GM12878 (cell line): ENCODE measurements at regions not wholly inside any gene's neighbourhood (a gene's known extent, or its start where the extent isn't known, plus 50 kb on each side); places are given as distances from the start of the nearest gene placed in this dataset.

Experiments
- ATF2 ChIP-seq: IDR thresholded peaks from 2 replicates; pipeline ENCODE4 v1.6.1; 2012; ENCODE audit warnings: low read length, inconsistent platforms
- EP300 ChIP-seq, 2 experiments: fragments of 150-350 bp in 1 of 2; IDR thresholded peaks; 2 replicates each; pipeline ENCODE4 v1.6.1; 2011 to 2012; ENCODE audit warnings: low read depth in 2 of 2, low read length in 2 of 2, borderline replicate concordance in 1 of 2, improper control_type of control experiment in 1 of 2, inconsistent platforms in 1 of 2; ENCODE audit not compliant: control insufficient read depth in 1 of 2
- IKZF2 ChIP-seq, 2 experiments: fragments of 450-650 bp; IDR thresholded peaks; 2 replicates each; pipeline ENCODE4 v1.6.1; 2017; ENCODE audit warnings: mild to moderate bottlenecking in 2 of 2, moderate library complexity in 2 of 2
- JUND ChIP-seq: IDR thresholded peaks from 2 replicates; pipeline ENCODE4 v1.6.1; 2012; ENCODE audit warnings: low read depth, mild to moderate bottlenecking, low read length, improper control_type of control experiment, moderate library complexity
- ZBTB40 ChIP-seq: fragments of 450-650 bp; IDR thresholded peaks from 2 replicates; pipeline ENCODE4 v1.6.1; 2016; ENCODE audit warnings: mild to moderate bottlenecking, moderate library complexity, borderline replicate concordance
- ZNF592 ChIP-seq: fragments of 450-650 bp; IDR thresholded peaks from 2 replicates; pipeline ENCODE4 v1.6.1; 2017; ENCODE audit warnings: mild to moderate bottlenecking, moderate library complexity

- TF ChIP-seq ZBTB40 = no peak
- TF ChIP-seq JUND = no peak
- no peak for TF ChIP-seq ATF2
- TF ChIP-seq IKZF2 (IDR thresholded peaks at IDR 0.05) = no peak
- no peak for TF ChIP-seq EP300 (IDR thresholded peaks at IDR 0.05; ENCODE audit: borderline replicate concordance in 1 of 2, control insufficient read depth in 1 of 2, low read depth in 2 of 2, low read length in 2 of 2)
- no peak for TF ChIP-seq ZNF592
Observed at GRCh38 chr12:130220706-130221100, 58.4 kb downstream of the FZD10 start (continued).
